Thyroid gland (tissue), 4 donors: ENCODE measurements at regions not wholly inside any gene's neighbourhood (a gene's known extent, or its start where the extent isn't known, plus 50 kb on each side); places are given as distances from the start of the nearest gene placed in this dataset.

Experiments
- DNase-seq, 2 donors: peaks; one replicate each; pipeline ENCODE4 v3.0.0-alpha.2; 2019
- H3K27ac ChIP-seq, 3 donors: fragments of 200-600 bp; sonication (generic); 1 replicate in 2 of 3; 2 replicates in 1 of 3; pipeline ENCODE4 v1.5.1; 2016 to 2019; ENCODE audit warnings: mild to moderate bottlenecking in 1 of 3, moderate library complexity in 1 of 3
- H3K27me3 ChIP-seq: fragments of 200-600 bp; sonication (generic); one replicate; pipeline ENCODE4 v1.5.1; 2019
- H3K36me3 ChIP-seq, 2 donors: fragments of 200-600 bp; sonication (generic); one replicate each; pipeline ENCODE4 v1.5.1; 2016 to 2019
- H3K4me1 ChIP-seq, 2 donors: fragments of 200-600 bp; sonication (generic); one replicate each; pipeline ENCODE4 v1.5.1; 2017 to 2019
- H3K4me3 ChIP-seq, 3 donors: fragments of 200-600 bp; sonication (generic); replicated peaks in 1 of 3; 1 replicate in 2 of 3; 2 replicates in 1 of 3; pipeline ENCODE4 v1.5.1; 2016; ENCODE audit warnings: mild to moderate bottlenecking in 1 of 3
- H3K9me3 ChIP-seq: fragments of 200-600 bp; sonication (generic); one replicate; pipeline ENCODE4 v1.5.1; 2017
- CTCF ChIP-seq, 6 experiments: fragments of 200-600 bp in 3 of 6; fragments of 450-650 bp in 3 of 6; sonication (generic) in 3 of 6; IDR thresholded peaks; one replicate each; pipeline ENCODE4 v1.5.1; 2016 to 2019; ENCODE audit warnings: antibody characterized with exemption in 6 of 6, mild to moderate bottlenecking in 2 of 6, inconsistent platforms in 1 of 6, moderate library complexity in 1 of 6
- POLR2A ChIP-seq, 2 donors: fragments of 450-650 bp; IDR thresholded peaks; one replicate each; pipeline ENCODE4 v1.6.1; 2017; ENCODE audit warnings: antibody characterized with exemption in 2 of 2, mild to moderate bottlenecking in 2 of 2, moderate library complexity in 1 of 2
- WGBS, 2 donors: methylation state at CpG; one replicate each; pipeline ENCODE4 v1.1.5; 2017; 5-methylcytosine and 5-hydroxymethylcytosine counted together
- intact Hi-C: fragments of 100-400 bp; cut with DNase I; formaldehyde crosslinking; loops from one replicate; pipeline ENCODE4 v1.15.1; 2023

- no peak for DNase-seq
- Histone ChIP-seq H3K4me1 (no peaks in the 10 kb centered on the region), H3K36me3 (no peaks in the 10 kb centered on the region), H3K4me3 (no peak overlapping the region), H3K27ac (no peak overlapping the region), H3K9me3 (no peaks in the 10 kb centered on the region), H3K27me3 (no peaks in the 10 kb centered on the region)
- WGBS, 2 donors = 83 to 87% methylated on average over 3 of the region's 3 CpGs
- no peak for TF ChIP-seq POLR2A (IDR thresholded peaks at IDR 0.05)
- TF ChIP-seq CTCF (IDR thresholded peaks at IDR 0.05) = no peak
- intact Hi-C loops = no loop called here
Measured at GRCh38 chrX:20753076-20753475, 486.4 kb upstream of the RPS6KA3 start.

DNA sequence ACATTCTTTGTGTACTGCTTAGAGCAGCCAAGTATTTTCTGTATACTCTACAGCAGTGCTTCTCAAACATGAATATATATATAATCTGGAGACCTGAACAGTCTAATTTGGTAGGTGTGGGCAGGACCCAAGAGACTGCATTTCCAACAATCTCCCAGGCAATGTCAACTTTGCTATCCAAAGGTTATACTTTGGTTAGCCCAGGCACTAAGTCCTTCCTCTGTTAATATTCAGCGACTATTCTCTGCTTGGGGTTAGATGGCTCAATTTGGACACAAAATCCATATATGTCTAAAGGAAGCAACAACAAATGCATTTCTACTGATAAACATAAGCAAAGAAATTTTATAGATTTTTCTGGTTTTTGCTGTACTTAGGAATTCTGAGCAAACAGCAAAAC, 480.0 kb upstream of the RPS6KA3 start:
- no peaks in the 10 kb centered on the region for H3K9me3 ChIP-seq
- H3K36me3 ChIP-seq = no peaks in the 10 kb centered on the region
- DNase-seq = no peak
- no peaks in the 10 kb centered on the region for H3K27me3 ChIP-seq
- H3K27ac ChIP-seq = no peak overlapping the region
- WGBS, 2 donors = 92 to 100% methylated on average over 1 of the region's 1 CpG
- H3K4me1 ChIP-seq = no peaks in the 10 kb centered on the region
- intact Hi-C loops = no loop called here
- no peak overlapping the region for H3K4me3 ChIP-seq
- TF ChIP-seq POLR2A (IDR thresholded peaks at IDR 0.05) = no peak
- no peak for TF ChIP-seq CTCF (IDR thresholded peaks at IDR 0.05)

- 74 to 77% methylated on average over 2 of the region's 2 CpGs for WGBS, 2 donors
- Histone ChIP-seq H3K4me3 (no peak overlapping the region), H3K27me3 (no peaks in the 10 kb centered on the region), H3K9me3 (no peaks in the 10 kb centered on the region), H3K27ac (no peak overlapping the region), H3K36me3 (no peaks in the 10 kb centered on the region), H3K4me1 (no peaks in the 10 kb centered on the region)
- no peak for DNase-seq
- intact Hi-C loops = no loop called here
- TF ChIP-seq CTCF (IDR thresholded peaks at IDR 0.05) (no peak), POLR2A (IDR thresholded peaks at IDR 0.05) (no peak)
Measured at GRCh38 chrX:20743046-20743445, 476.3 kb upstream of the RPS6KA3 start.

DNA sequence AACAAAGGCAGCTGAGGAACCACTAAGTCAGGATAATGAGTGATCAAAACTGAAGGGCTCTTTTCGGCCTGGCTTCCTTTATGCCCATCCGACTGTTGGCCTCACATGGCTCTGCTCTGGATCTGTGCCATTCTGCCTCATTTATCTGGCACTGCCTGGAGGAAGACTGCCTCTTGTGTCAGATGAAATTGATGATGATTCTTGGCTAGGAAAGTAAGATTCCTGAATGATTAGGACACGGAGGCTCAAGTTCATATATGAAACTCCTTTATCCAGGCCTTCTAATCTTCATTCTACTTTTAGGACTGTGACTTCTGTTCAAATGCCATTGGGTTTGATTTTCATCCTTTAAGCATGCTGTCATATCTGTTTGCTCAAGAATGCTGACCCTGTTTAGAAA, 475.4 kb upstream of the RPS6KA3 start:
- Histone ChIP-seq H3K9me3 (no peaks in the 10 kb centered on the region), H3K4me3 (no peak overlapping the region), H3K27ac (no peak overlapping the region), H3K27me3 (no peaks in the 10 kb centered on the region), H3K36me3 (no peaks in the 10 kb centered on the region), H3K4me1 (no peaks in the 10 kb centered on the region)
- TF ChIP-seq POLR2A (IDR thresholded peaks at IDR 0.05) (no peak), CTCF (IDR thresholded peaks at IDR 0.05) (no peak)
- DNase-seq = no peak
- intact Hi-C loops = no loop called here
- 54 to 75% methylated on average over 3 of the region's 3 CpGs for WGBS, 2 donors

- no peak for DNase-seq
- Histone ChIP-seq H3K4me1 (no peaks in the 10 kb centered on the region), H3K4me3 (no peak overlapping the region), H3K9me3 (no peaks in the 10 kb centered on the region), H3K27me3 (no peaks in the 10 kb centered on the region), H3K36me3 (no peaks in the 10 kb centered on the region), H3K27ac (no peak overlapping the region)
- intact Hi-C loops = no loop called here
- 82 to 94% methylated on average over 1 of the region's 1 CpG for WGBS, 2 donors
- TF ChIP-seq POLR2A (IDR thresholded peaks at IDR 0.05) = no peak
- no peak for TF ChIP-seq CTCF (IDR thresholded peaks at IDR 0.05)
Measured at GRCh38 chrX:20740443-20740842, 473.7 kb upstream of the RPS6KA3 start.
